H1 (cell line): ENCODE measurements at regions not wholly inside any gene's neighbourhood (a gene's known extent, or its start where the extent isn't known, plus 50 kb on each side); places are given as distances from the start of the nearest gene placed in this dataset.
A peak's percentile ranks its signal among the peaks of the same experiment; 100 is the strongest.

Experiments used
- CTCF ChIA-PET: fragments of 300-600 bp; sonication (Branson Sonifier 250); formaldehyde crosslinking; loops from one replicate; lab custom pipeline; 2021; ENCODE audit not compliant: partially characterized antibody; lab: Charles Lee
- POLR2A ChIA-PET: fragments of 300-600 bp; sonication (Branson Sonifier 250); formaldehyde crosslinking; loops from one replicate; lab custom pipeline; 2021; ENCODE audit warnings: inconsistent platforms; ENCODE audit not compliant: partially characterized antibody; lab: Charles Lee
- DNase-seq, 2 experiments: peaks; one replicate each; pipeline versions ENCODE4 v3.0.0 to v3.0.0-alpha.2; 2010 to 2022; ENCODE audit warnings: low spot score in 2 of 2, low read depth in 1 of 2, mixed read lengths in 1 of 2
- FAIRE-seq: peaks from 2 replicates; lab custom pipeline; 2011; peaks lifted over from hg19 to GRCh38; lab: Jason Lieb, UNC
- H2AFZ ChIP-seq: 2 replicates; pipeline ENCODE4 v1.8.1; 2012; ENCODE audit warnings: low read length, inconsistent platforms
- H2AK5ac ChIP-seq: 2 replicates; pipeline ENCODE4 v1.6.1; 2013; ENCODE audit warnings: low read depth, low read length
- H2BK120ac ChIP-seq: replicated peaks from 2 replicates; pipeline ENCODE3; 2013; ENCODE audit warnings: low read depth, low read length, inconsistent platforms
- H2BK12ac ChIP-seq: 2 replicates; pipeline ENCODE4 v1.6.1; 2013; ENCODE audit warnings: low read depth, low read length
- H2BK15ac ChIP-seq: 2 replicates; pipeline ENCODE4 v1.6.1; 2013; ENCODE audit warnings: low read length
- H2BK20ac ChIP-seq: 2 replicates; pipeline ENCODE4 v1.6.1; 2013; ENCODE audit warnings: low read length
- H2BK5ac ChIP-seq: 2 replicates; pipeline ENCODE4 v1.6.1; 2013; ENCODE audit warnings: low read depth, low read length
- H3K14ac ChIP-seq: 2 replicates; pipeline ENCODE4 v1.6.1; 2013; ENCODE audit warnings: inconsistent platforms; ENCODE audit not compliant: insufficient read length
- H3K18ac ChIP-seq: 2 replicates; pipeline ENCODE4 v1.6.1; 2013; ENCODE audit warnings: low read length; ENCODE audit errors: extremely low read depth
- H3K23ac ChIP-seq: 2 replicates; pipeline ENCODE4 v1.6.1; 2013; ENCODE audit warnings: inconsistent platforms; ENCODE audit not compliant: insufficient read length
- H3K23me2 ChIP-seq: 2 replicates; pipeline ENCODE4 v1.6.1; 2013; ENCODE audit warnings: low read depth, low read length
- H3K27ac ChIP-seq: 2 replicates; pipeline ENCODE4 v1.6.1; 2011; ENCODE audit warnings: low read depth, low read length, inconsistent platforms
- H3K27me3 ChIP-seq, 4 experiments: replicated peaks in 1 of 4; 1 replicate in 1 of 4; 2 replicates in 3 of 4; pipeline versions ENCODE4 v1.6.1 to v1.8.1; 2011 to 2013; ENCODE audit warnings: low read length in 3 of 4, mild to moderate bottlenecking in 3 of 4, inconsistent platforms in 2 of 4, mixed read lengths in 2 of 4, moderate library complexity in 1 of 4; ENCODE audit not compliant: control insufficient read depth in 3 of 4, insufficient read depth in 3 of 4; ENCODE audit errors: extremely low read depth in 1 of 4
- H3K36me3 ChIP-seq, 4 experiments: 2 replicates each; pipeline versions ENCODE4 v1.6.1 to v1.8.1; 2011 to 2013; ENCODE audit warnings: mild to moderate bottlenecking in 4 of 4, low read length in 3 of 4, moderate library complexity in 2 of 4, control low read depth in 1 of 4, inconsistent platforms in 1 of 4; ENCODE audit not compliant: insufficient read depth in 4 of 4, control insufficient read depth in 2 of 4
- H3K4ac ChIP-seq: replicated peaks from 2 replicates; pipeline ENCODE3; 2013; ENCODE audit warnings: low read length, low read depth, mixed read lengths, inconsistent platforms; ENCODE audit not compliant: insufficient read length
- H3K4me1 ChIP-seq, 4 experiments: replicated peaks in 1 of 4; 1 replicate in 1 of 4; 2 replicates in 3 of 4; pipeline versions ENCODE4 v1.6.1 to v1.8.1; 2011 to 2013; ENCODE audit warnings: low read length in 3 of 4, inconsistent platforms in 2 of 4, mixed read lengths in 1 of 4; ENCODE audit not compliant: insufficient read depth in 4 of 4, control insufficient read depth in 3 of 4
- H3K4me2 ChIP-seq, 2 experiments: 2 replicates each; pipeline versions ENCODE4 v1.6.1 to v1.8.1; 2011 to 2013; ENCODE audit warnings: low read depth in 2 of 2, low read length in 2 of 2, control low read depth in 1 of 2, inconsistent platforms in 1 of 2, mild to moderate bottlenecking in 1 of 2; ENCODE audit not compliant: insufficient read depth in 1 of 2
- H3K4me3 ChIP-seq, 4 experiments: fragments of 200-600, 300-600 bp in 1 of 4; sonication (generic), shearing (Covaris generic), sonication (Bioruptor Twin) in 1 of 4; 2 replicates each; pipeline versions ENCODE4 v1.5.1 to v1.8.1; 2011 to 2016; ENCODE audit warnings: low read length in 4 of 4, low read depth in 3 of 4, control low read depth in 2 of 4, inconsistent platforms in 2 of 4, mild to moderate bottlenecking in 2 of 4, mixed read lengths in 1 of 4, moderate library complexity in 1 of 4; ENCODE audit not compliant: insufficient read depth in 2 of 4; ENCODE audit errors: extremely low read depth in 1 of 4
- H3K56ac ChIP-seq: replicated peaks from 2 replicates; pipeline ENCODE3; 2013; ENCODE audit warnings: low read depth, mild to moderate bottlenecking, mixed read lengths, low read length, inconsistent platforms; ENCODE audit not compliant: insufficient read length
- H3K79me1 ChIP-seq: 2 replicates; pipeline ENCODE4 v1.6.1; 2013; ENCODE audit warnings: low read depth, low read length, control low read depth
- H3K79me2 ChIP-seq, 2 experiments: 2 replicates each; pipeline versions ENCODE4 v1.6.1 to v1.8.1; 2012 to 2013; ENCODE audit warnings: low read length in 2 of 2, mild to moderate bottlenecking in 2 of 2, inconsistent platforms in 1 of 2; ENCODE audit not compliant: insufficient read depth in 2 of 2, control insufficient read depth in 1 of 2
- H3K9ac ChIP-seq, 4 experiments: replicated peaks in 1 of 4; 1 replicate in 1 of 4; 2 replicates in 3 of 4; pipeline versions ENCODE4 v1.6.1 to v1.8.1; 2011 to 2013; ENCODE audit warnings: low read depth in 3 of 4, low read length in 3 of 4, control low read depth in 2 of 4, mild to moderate bottlenecking in 2 of 4, moderate library complexity in 2 of 4, inconsistent platforms in 1 of 4; ENCODE audit errors: extremely low read depth in 1 of 4
- H3K9me3 ChIP-seq, 2 experiments: 2 replicates each; pipeline versions ENCODE4 v1.6.1 to v1.8.1; 2012 to 2013; ENCODE audit warnings: mild to moderate bottlenecking in 2 of 2, moderate library complexity in 2 of 2, control low read depth in 1 of 2, inconsistent platforms in 1 of 2, low read depth in 1 of 2, low read length in 1 of 2, mixed read lengths in 1 of 2; ENCODE audit not compliant: insufficient read depth in 2 of 2
- H4K20me1 ChIP-seq, 2 experiments: replicated peaks in 1 of 2; 2 replicates each; pipeline versions ENCODE3 to v1.8.1; 2011 to 2013; ENCODE audit warnings: inconsistent platforms in 2 of 2, low read length in 2 of 2, mild to moderate bottlenecking in 1 of 2; ENCODE audit not compliant: insufficient read depth in 2 of 2, control insufficient read depth in 1 of 2
- H4K5ac ChIP-seq: 2 replicates; pipeline ENCODE4 v1.6.1; 2013; ENCODE audit warnings: low read length, low read depth, mixed read lengths, inconsistent platforms; ENCODE audit not compliant: insufficient read length
- H4K8ac ChIP-seq: 2 replicates; pipeline ENCODE4 v1.8.0; 2013; ENCODE audit warnings: mild to moderate bottlenecking, moderate library complexity, low read length, inconsistent platforms; ENCODE audit not compliant: insufficient read depth; ENCODE audit errors: extremely low read depth
- H4K91ac ChIP-seq: replicated peaks from 2 replicates; pipeline ENCODE3; 2013; ENCODE audit warnings: low read length, mixed read lengths, inconsistent platforms; ENCODE audit not compliant: insufficient read length
- RAD21 ChIP-seq, 2 experiments: IDR thresholded peaks in 1 of 2; conservative IDR thresholded peaks in 1 of 2; 2 replicates each; pipeline ENCODE4 v1.6.1; 2011; ENCODE audit warnings: low read depth in 2 of 2, low read length in 2 of 2, improper control_type of control experiment in 1 of 2, inconsistent platforms in 1 of 2, mild to moderate bottlenecking in 1 of 2, moderate library complexity in 1 of 2
- SP4 ChIP-seq: IDR thresholded peaks from 2 replicates; pipeline ENCODE4 v1.6.1; 2012; ENCODE audit warnings: low read length, inconsistent platforms
- WGBS, 2 experiments: shearing (Covaris generic) in 1 of 2; methylation state at CpG; one replicate each; pipeline versions ENCODE4 v1.1.6 to v1.1.7; 2013 to 2015; ENCODE audit warnings: low lambda C conversion rate in 2 of 2, mixed read lengths in 2 of 2, inconsistent platforms in 1 of 2, low coverage in 1 of 2, missing lambda C conversion rate in 1 of 2; ENCODE audit not compliant: insufficient replicate concordance in 2 of 2, insufficient coverage in 1 of 2, insufficient read length in 1 of 2; ENCODE audit errors: extremely low coverage in 1 of 2, missing lambda C conversion rate in 1 of 2; 5-methylcytosine and 5-hydroxymethylcytosine counted together
- TF ChIP-seq, protein P1 (sequence below), 3 experiments: IDR thresholded peaks; 1 replicate in 2 of 3; 2 replicates in 1 of 3; pipeline versions ENCODE4 v1.5.1 to v1.6.1; 2011; ENCODE audit warnings: low read length in 3 of 3, mild to moderate bottlenecking in 3 of 3, inconsistent platforms in 2 of 3, low read depth in 1 of 3, moderate library complexity in 1 of 3; ENCODE audit not compliant: insufficient read depth in 1 of 3; ENCODE audit errors: control extremely low read depth in 1 of 3

DNA sequence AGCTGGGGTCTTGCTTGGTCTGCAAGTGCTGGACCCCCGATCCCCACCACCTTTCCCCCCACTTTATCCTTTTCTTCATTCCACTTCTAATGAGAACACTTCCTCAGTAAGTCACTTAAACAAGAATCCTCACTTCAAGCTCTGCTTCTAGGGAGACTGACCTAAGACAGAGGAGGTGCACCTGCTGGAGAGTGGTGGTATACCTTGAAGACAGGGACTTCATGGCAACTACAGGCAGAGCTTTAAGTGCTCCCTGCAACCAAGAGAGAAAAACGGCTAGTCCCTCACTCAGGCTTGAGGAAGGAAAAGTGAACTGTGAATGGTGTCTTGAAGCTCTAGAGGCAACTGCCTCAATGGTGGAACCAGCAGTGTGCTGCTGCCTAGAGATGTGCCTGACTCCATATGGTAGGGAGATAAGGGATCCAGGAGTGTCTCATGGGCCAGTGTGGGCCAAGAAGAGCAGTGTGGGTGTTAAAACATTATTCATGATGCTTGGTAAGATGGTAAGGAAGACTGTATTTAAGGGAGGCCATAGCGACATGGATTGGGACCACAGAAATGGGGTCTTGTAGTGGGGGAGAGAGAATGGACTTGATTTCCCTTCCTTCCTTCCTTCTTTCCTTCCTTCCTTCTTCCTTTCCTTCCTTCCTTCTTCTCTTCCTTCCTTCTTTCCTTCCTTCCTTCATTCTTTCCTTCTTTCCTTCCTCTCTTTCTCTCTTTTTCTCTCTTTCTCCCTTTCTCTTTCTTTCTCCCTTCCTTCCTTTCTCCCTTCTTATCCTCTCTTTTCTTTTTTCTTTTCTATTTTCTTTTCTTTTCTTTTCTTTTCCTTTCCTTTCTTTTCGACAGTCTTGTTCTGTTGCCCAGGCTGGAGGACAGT lies 96.2 kb upstream of the NAP1L1 start:
- no peak overlapping the region for H3K4me3 ChIP-seq
- no peaks in the 10 kb centered on the region for H3K27me3 ChIP-seq
- no peaks in the 10 kb centered on the region for H3K9me3 ChIP-seq
- H3K79me2 ChIP-seq, result no peaks in the 10 kb centered on the region
- no peak overlapping the region for H3K9ac ChIP-seq
- H2BK20ac ChIP-seq, result no peak overlapping the region
- no peak overlapping the region for H4K91ac ChIP-seq
- no peak overlapping the region for H3K27ac ChIP-seq
- H3K4me2 ChIP-seq, result no peak overlapping the region
- no peak overlapping the region for H2BK15ac ChIP-seq
- H4K20me1 ChIP-seq, result no peaks in the 10 kb centered on the region
- 84% methylated on average over 4 of the region's 4 CpGs; no CpG with 5 or more reads in 1 of the 2 experiments for WGBS, 2 experiments
- H3K14ac ChIP-seq, result no peak overlapping the region
- H4K5ac ChIP-seq, result no peak overlapping the region
- POLR2A ChIA-PET, result no interaction called here
- H2BK120ac ChIP-seq, result no peak overlapping the region
- FAIRE-seq (no peak), DNase-seq (no peak)
- CTCF ChIA-PET, result interaction anchor here (0.6 to 3.8 kb wide), 4 partner anchors 16 to 1698 kb away, joined by 3 to 14 read pairs (median 4); no protein-coding TSS in a partner anchor
- H3K4me1 ChIP-seq, result no peaks in the 10 kb centered on the region
- no peak overlapping the region; the same call in 1 of the 2 replicates for H4K8ac ChIP-seq
- H2AK5ac ChIP-seq, result no peak overlapping the region
- H3K79me1 ChIP-seq, result no peaks in the 10 kb centered on the region
- H3K18ac ChIP-seq, result no peak overlapping the region
- H3K56ac ChIP-seq, result no peak overlapping the region
- H3K23me2 ChIP-seq, result no peaks in the 10 kb centered on the region
- no peak overlapping the region for H3K23ac ChIP-seq
- H2BK5ac ChIP-seq, result no peak overlapping the region
- TF ChIP-seq, protein P1, sequence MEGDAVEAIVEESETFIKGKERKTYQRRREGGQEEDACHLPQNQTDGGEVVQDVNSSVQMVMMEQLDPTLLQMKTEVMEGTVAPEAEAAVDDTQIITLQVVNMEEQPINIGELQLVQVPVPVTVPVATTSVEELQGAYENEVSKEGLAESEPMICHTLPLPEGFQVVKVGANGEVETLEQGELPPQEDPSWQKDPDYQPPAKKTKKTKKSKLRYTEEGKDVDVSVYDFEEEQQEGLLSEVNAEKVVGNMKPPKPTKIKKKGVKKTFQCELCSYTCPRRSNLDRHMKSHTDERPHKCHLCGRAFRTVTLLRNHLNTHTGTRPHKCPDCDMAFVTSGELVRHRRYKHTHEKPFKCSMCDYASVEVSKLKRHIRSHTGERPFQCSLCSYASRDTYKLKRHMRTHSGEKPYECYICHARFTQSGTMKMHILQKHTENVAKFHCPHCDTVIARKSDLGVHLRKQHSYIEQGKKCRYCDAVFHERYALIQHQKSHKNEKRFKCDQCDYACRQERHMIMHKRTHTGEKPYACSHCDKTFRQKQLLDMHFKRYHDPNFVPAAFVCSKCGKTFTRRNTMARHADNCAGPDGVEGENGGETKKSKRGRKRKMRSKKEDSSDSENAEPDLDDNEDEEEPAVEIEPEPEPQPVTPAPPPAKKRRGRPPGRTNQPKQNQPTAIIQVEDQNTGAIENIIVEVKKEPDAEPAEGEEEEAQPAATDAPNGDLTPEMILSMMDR (IDR thresholded peaks at IDR 0.05; ENCODE audit: control extremely low read depth in 1 of 3, insufficient read depth in 1 of 3, low read depth in 1 of 3, low read length in 3 of 3), result peak in 1 of 3 experiments; percentile 19; a peak in 1 of 4 replicates
- no peak for TF ChIP-seq SP4
- peak in 1 of 2 experiments; percentile 18; a peak in 1 of 4 replicates for TF ChIP-seq RAD21 (IDR thresholded peaks at IDR 0.05 in 1 of 2, conservative IDR thresholded peaks at IDR 0.05 in 1 of 2; ENCODE audit: low read depth in 2 of 2, low read length in 2 of 2)
- H2AFZ ChIP-seq, result no peak overlapping the region
- H3K36me3 ChIP-seq, result no peaks in the 10 kb centered on the region
- H3K4ac ChIP-seq, result no peak overlapping the region
- H2BK12ac ChIP-seq, result no peak overlapping the region
